ENCODE measurements at regions not wholly inside any gene's neighbourhood (a gene's known extent, or its start where the extent isn't known, plus 50 kb on each side); places are given as distances from the start of the nearest gene placed in this dataset.

DNA sequence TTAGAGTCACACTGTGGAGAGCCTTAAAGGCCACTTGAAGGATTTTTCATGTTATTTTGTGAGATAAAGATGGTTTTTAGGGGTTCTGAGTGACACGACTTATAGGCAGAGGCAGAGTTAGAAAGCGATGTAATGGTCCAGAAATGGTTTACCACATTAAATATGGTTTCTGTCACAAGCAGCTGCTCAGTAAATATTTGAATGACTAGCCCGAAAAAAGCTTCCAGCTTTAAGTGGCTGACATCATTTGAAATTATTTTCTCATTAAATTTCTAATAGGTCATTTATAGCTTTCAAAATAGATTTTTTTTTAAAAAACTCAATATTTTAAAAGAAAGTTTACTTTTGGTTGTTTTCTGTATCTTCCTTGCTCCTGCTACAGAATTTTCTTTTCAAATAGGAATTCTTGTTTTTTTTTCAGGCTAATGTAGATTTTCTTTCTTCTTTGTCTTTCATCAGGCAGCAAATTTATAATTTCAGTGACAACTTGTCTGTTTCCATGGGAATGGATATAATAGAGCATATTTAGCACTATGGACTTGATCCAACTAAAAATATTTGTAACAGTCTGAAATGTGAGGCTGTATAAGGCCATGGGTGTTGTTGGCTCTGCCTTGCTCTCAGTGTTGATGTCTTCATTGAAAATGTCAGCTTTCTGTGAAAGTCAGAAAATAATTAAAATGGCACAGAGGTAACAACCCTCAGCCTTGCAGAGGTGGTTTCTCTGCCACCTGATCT lies 700.0 kb downstream of the TMTC2 start:
- no CpG with 5 or more reads among the region's 3 CpGs for WGBS (ENCODE audit: insufficient coverage, insufficient read length)
- H3K36me3 ChIP-seq (ENCODE audit: control insufficient read depth, insufficient read depth, low read length) = no peaks in the 10 kb centered on the region
- H3K4me1 ChIP-seq (ENCODE audit: control insufficient read depth, insufficient read depth, low read length) = no peaks in the 10 kb centered on the region
- no peak overlapping the region for H3K27ac ChIP-seq (ENCODE audit: low read length)
- DNase-seq (ENCODE audit: low read depth, low spot score) = no peak
- no peak overlapping the region for H3K4me3 ChIP-seq (ENCODE audit: low read length)
- no peaks in the 10 kb centered on the region for H3K9me3 ChIP-seq (ENCODE audit: control insufficient read depth, insufficient read depth, low read length)
- no peaks in the 10 kb centered on the region for H3K27me3 ChIP-seq (ENCODE audit: control insufficient read depth, insufficient read depth, low read length)

DNA sequence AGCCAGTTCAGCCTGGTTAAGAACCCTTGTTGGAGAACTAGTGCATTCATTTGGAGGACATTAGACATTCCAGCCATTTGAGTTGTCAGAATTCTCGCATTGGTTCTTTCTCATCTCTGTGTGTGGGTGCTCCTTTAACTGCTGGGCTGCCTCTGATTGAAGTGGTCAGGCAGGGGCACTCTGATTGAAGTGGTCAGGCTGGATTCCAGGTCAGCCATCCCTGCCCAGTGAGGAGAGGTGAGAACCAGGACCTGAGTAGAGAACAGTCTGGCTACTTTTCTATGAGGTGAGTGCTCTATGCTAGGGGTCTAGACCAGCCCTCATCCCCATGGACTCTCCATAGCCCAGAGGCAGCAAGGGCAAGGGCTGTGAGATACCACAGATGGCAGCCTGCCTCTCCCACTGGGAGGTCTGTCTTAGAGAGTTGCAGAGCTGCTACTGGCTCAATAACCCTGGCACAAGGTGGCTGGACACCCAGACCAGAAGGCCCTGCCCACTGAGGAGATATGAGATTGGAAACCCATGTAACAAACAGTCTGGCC lies 691.6 kb downstream of the TMTC2 start:
- Histone ChIP-seq H3K36me3 (ENCODE audit: control insufficient read depth, insufficient read depth, low read length) (no peaks in the 10 kb centered on the region), H3K9me3 (ENCODE audit: control insufficient read depth, insufficient read depth, low read length) (no peaks in the 10 kb centered on the region), H3K4me3 (ENCODE audit: low read length) (no peak overlapping the region), H3K27me3 (ENCODE audit: control insufficient read depth, insufficient read depth, low read length) (no peaks in the 10 kb centered on the region), H3K4me1 (ENCODE audit: control insufficient read depth, insufficient read depth, low read length) (no peaks in the 10 kb centered on the region), H3K27ac (ENCODE audit: low read length) (no peak overlapping the region)
- DNase-seq (ENCODE audit: low read depth, low spot score) = no peak
- WGBS (ENCODE audit: insufficient coverage, insufficient read length) = no CpG with 5 or more reads among the region's 1 CpG

GRCh38 chr12:83365317-83365716 lies 678.6 kb downstream of the TMTC2 start:
- H3K36me3 ChIP-seq (ENCODE audit: control insufficient read depth, insufficient read depth, low read length) = no peaks in the 10 kb centered on the region
- no CpG with 5 or more reads among the region's 5 CpGs for WGBS (ENCODE audit: insufficient coverage, insufficient read length)
- DNase-seq (ENCODE audit: low read depth, low spot score) = no peak
- H3K9me3 ChIP-seq (ENCODE audit: control insufficient read depth, insufficient read depth, low read length) = no peaks in the 10 kb centered on the region
- H3K27ac ChIP-seq (ENCODE audit: low read length) = no peak overlapping the region
- H3K4me3 ChIP-seq (ENCODE audit: low read length) = no peak overlapping the region
- H3K4me1 ChIP-seq (ENCODE audit: control insufficient read depth, insufficient read depth, low read length) = no peaks in the 10 kb centered on the region
- no peaks in the 10 kb centered on the region for H3K27me3 ChIP-seq (ENCODE audit: control insufficient read depth, insufficient read depth, low read length)

DNA sequence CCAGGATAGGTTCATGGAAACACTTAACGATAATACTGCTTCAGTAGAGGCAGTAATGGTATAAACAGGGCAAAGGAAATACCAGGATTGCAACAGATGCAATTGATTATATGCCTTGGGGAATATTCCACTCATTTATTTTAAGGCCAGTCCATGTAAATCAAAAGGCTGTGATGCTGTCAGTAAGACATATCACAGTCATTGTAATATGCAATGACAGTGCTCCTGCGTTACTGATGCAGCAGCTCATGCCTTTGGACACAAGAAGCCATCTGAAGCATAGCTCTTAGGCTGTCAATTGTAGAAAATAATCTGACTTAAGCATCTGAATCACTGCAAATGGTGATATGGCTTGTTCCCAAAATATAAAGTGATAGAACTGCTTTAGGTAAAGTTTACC lies 674.8 kb downstream of the TMTC2 start:
- H3K9me3 ChIP-seq (ENCODE audit: control insufficient read depth, insufficient read depth, low read length) = no peaks in the 10 kb centered on the region
- H3K27me3 ChIP-seq (ENCODE audit: control insufficient read depth, insufficient read depth, low read length) = no peaks in the 10 kb centered on the region
- no CpG with 5 or more reads among the region's 2 CpGs for WGBS (ENCODE audit: insufficient coverage, insufficient read length)

GRCh38 chr12:83361071-83361470 lies 674.4 kb downstream of the TMTC2 start:
- DNase-seq (ENCODE audit: low read depth, low spot score) = no peak
- Histone ChIP-seq H3K4me3 (ENCODE audit: low read length) (no peak overlapping the region), H3K9me3 (ENCODE audit: control insufficient read depth, insufficient read depth, low read length) (no peaks in the 10 kb centered on the region), H3K27me3 (ENCODE audit: control insufficient read depth, insufficient read depth, low read length) (no peaks in the 10 kb centered on the region), H3K27ac (ENCODE audit: low read length) (no peak overlapping the region), H3K36me3 (ENCODE audit: control insufficient read depth, insufficient read depth, low read length) (no peaks in the 10 kb centered on the region), H3K4me1 (ENCODE audit: control insufficient read depth, insufficient read depth, low read length) (no peaks in the 10 kb centered on the region)

More for the DNA sequence above, 674.8 kb downstream of the TMTC2 start:
- Histone ChIP-seq H3K4me3 (ENCODE audit: low read length) (no peak overlapping the region), H3K27ac (ENCODE audit: low read length) (no peak overlapping the region), H3K4me1 (ENCODE audit: control insufficient read depth, insufficient read depth, low read length) (no peaks in the 10 kb centered on the region), H3K36me3 (ENCODE audit: control insufficient read depth, insufficient read depth, low read length) (no peaks in the 10 kb centered on the region)
- no peak for DNase-seq (ENCODE audit: low read depth, low spot score)

DNA sequence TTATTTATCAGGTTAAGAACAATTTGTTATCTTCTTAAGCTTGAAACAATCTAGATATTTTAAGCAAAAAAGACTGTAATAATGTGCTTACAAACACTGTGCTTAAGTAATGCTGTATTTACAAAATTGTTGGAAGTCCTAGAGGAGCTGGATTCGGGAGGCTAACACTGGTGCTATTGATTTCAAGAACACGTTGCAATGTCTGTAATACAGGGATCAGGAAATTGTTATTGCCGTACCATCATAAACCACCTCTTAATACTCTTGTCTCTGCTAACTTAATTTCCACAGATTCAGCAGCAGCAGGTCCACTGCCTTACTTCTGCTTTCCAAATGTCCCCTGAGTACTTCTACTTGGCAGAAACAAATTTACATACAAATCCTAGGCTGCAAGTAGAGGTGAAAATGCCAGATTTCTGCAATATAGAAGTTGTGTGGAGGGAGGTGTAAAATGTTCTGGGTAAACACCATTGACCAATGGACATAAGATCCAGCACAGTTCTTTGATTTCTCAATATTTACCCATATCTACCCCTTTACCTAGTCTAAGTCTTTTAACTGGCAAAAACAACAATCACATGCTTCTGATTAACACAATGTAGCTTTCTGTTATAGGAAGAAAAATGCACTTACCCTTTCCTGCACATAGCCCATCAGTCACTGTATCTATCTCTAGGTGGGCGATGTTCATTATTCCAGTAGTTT lies 663.4 kb downstream of the TMTC2 start:
- H3K27ac ChIP-seq (ENCODE audit: low read length) = no peak overlapping the region
- no peak overlapping the region for H3K4me3 ChIP-seq (ENCODE audit: low read length)

DNA sequence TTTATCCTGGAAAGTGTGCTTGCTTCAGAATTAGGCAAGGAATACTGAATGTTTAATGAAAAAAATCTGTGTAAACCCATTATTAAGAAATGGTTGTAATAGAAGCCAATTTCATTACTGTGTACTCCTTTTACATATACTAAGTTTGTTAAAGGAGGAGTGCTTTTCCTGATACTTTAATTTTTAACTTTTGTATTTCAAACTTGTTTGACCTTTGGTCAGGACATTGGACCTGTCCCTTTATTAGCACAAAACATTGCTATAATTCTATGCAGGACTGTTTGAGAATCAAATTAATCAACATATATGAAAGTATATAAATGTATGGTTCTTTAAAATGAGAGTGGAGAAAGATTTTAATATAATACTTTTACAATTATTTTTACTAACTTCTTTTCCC lies 659.6 kb downstream of the TMTC2 start:
- Histone ChIP-seq H3K9me3 (ENCODE audit: control insufficient read depth, insufficient read depth, low read length) (no peaks in the 10 kb centered on the region), H3K4me1 (ENCODE audit: control insufficient read depth, insufficient read depth, low read length) (no peaks in the 10 kb centered on the region), H3K36me3 (ENCODE audit: control insufficient read depth, insufficient read depth, low read length) (no peaks in the 10 kb centered on the region), H3K27me3 (ENCODE audit: control insufficient read depth, insufficient read depth, low read length) (no peaks in the 10 kb centered on the region), H3K4me3 (ENCODE audit: low read length) (no peak overlapping the region), H3K27ac (ENCODE audit: low read length) (no peak overlapping the region)
- DNase-seq (ENCODE audit: low read depth, low spot score) = no peak

More for the DNA sequence above, 663.4 kb downstream of the TMTC2 start:
- no peaks in the 10 kb centered on the region for H3K9me3 ChIP-seq (ENCODE audit: control insufficient read depth, insufficient read depth, low read length)
- H3K4me1 ChIP-seq (ENCODE audit: control insufficient read depth, insufficient read depth, low read length) = no peaks in the 10 kb centered on the region
- no peak for DNase-seq (ENCODE audit: low read depth, low spot score)
- H3K27me3 ChIP-seq (ENCODE audit: control insufficient read depth, insufficient read depth, low read length) = no peaks in the 10 kb centered on the region
- no CpG with 5 or more reads among the region's 4 CpGs for WGBS (ENCODE audit: insufficient coverage, insufficient read length)
- H3K36me3 ChIP-seq (ENCODE audit: control insufficient read depth, insufficient read depth, low read length) = no peaks in the 10 kb centered on the region

- Histone ChIP-seq H3K27me3 (ENCODE audit: control insufficient read depth, insufficient read depth, low read length) (no peaks in the 10 kb centered on the region), H3K4me3 (ENCODE audit: low read length) (no peak overlapping the region), H3K4me1 (ENCODE audit: control insufficient read depth, insufficient read depth, low read length) (no peaks in the 10 kb centered on the region), H3K27ac (ENCODE audit: low read length) (no peak overlapping the region), H3K9me3 (ENCODE audit: control insufficient read depth, insufficient read depth, low read length) (no peaks in the 10 kb centered on the region), H3K36me3 (ENCODE audit: control insufficient read depth, insufficient read depth, low read length) (no peaks in the 10 kb centered on the region)
- DNase-seq (ENCODE audit: low read depth, low spot score) = no peak
These were observed 657.1 kb downstream of the TMTC2 start for GRCh38 chr12:83343767-83344166.

DNA sequence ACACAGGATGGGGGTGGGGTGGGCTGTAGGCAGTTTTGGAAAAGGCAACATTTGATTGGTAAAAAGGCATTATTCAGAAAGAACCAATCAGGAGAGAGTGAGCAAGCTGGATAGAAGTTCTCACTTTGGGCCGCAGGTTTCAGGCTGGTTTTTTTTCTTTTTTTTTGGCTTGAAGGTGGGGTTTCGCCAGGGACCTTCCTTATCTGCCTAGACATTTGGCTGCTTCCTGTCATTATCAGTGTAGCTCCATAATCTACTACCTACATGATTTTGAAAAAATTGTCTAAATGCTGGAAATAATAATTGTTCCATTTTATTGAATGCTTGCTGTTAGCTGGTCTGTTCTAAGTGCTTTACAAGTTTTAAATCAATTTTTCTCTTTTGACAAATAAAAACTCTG lies 649.0 kb downstream of the TMTC2 start:
- H3K36me3 ChIP-seq (ENCODE audit: control insufficient read depth, insufficient read depth, low read length) = no peaks in the 10 kb centered on the region
- no peaks in the 10 kb centered on the region for H3K27me3 ChIP-seq (ENCODE audit: control insufficient read depth, insufficient read depth, low read length)
- H3K9me3 ChIP-seq (ENCODE audit: control insufficient read depth, insufficient read depth, low read length) = no peaks in the 10 kb centered on the region
- no CpG with 5 or more reads among the region's 2 CpGs for WGBS (ENCODE audit: insufficient coverage, insufficient read length)
- no peak for DNase-seq (ENCODE audit: low read depth, low spot score)
- H3K4me1 ChIP-seq (ENCODE audit: control insufficient read depth, insufficient read depth, low read length) = no peaks in the 10 kb centered on the region
- H3K27ac ChIP-seq (ENCODE audit: low read length) = no peak overlapping the region
- no peak overlapping the region for H3K4me3 ChIP-seq (ENCODE audit: low read length)

- Histone ChIP-seq H3K9me3 (ENCODE audit: control insufficient read depth, insufficient read depth, low read length) (no peaks in the 10 kb centered on the region), H3K4me3 (ENCODE audit: low read length) (no peak overlapping the region), H3K4me1 (ENCODE audit: control insufficient read depth, insufficient read depth, low read length) (no peaks in the 10 kb centered on the region), H3K36me3 (ENCODE audit: control insufficient read depth, insufficient read depth, low read length) (no peaks in the 10 kb centered on the region), H3K27me3 (ENCODE audit: control insufficient read depth, insufficient read depth, low read length) (no peaks in the 10 kb centered on the region), H3K27ac (ENCODE audit: low read length) (no peak overlapping the region)
- DNase-seq (ENCODE audit: low read depth, low spot score) = no peak
These were observed 640.0 kb downstream of the TMTC2 start for GRCh38 chr12:83326666-83327065.

DNA sequence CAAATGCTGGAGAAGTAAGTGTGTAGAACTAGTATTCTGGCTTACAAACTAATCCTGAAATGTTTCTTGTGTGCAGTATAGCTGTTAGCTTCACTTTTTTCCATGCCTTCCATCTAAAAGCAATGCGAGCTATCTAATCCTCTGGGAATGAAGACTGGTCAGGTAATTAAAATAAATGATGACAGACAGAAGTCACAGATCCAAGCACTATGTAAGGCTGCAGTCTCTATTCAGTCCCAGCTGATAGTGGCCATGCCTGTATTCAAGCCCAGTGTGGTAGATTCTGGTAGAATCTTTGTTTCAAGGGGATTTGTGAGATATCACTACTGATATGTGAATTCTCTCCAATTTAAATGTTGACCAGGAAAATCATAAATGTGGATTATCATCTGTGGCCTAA lies 637.2 kb downstream of the TMTC2 start:
- Histone ChIP-seq H3K4me3 (ENCODE audit: low read length) (no peak overlapping the region), H3K27me3 (ENCODE audit: control insufficient read depth, insufficient read depth, low read length) (no peaks in the 10 kb centered on the region), H3K36me3 (ENCODE audit: control insufficient read depth, insufficient read depth, low read length) (no peaks in the 10 kb centered on the region), H3K4me1 (ENCODE audit: control insufficient read depth, insufficient read depth, low read length) (no peaks in the 10 kb centered on the region), H3K9me3 (ENCODE audit: control insufficient read depth, insufficient read depth, low read length) (no peaks in the 10 kb centered on the region), H3K27ac (ENCODE audit: low read length) (no peak overlapping the region)
- no CpG with 5 or more reads among the region's 1 CpG for WGBS (ENCODE audit: insufficient coverage, insufficient read length)
- no peak for DNase-seq (ENCODE audit: low read depth, low spot score)

Measured in iPS DF 6.9 (cell line).